SK-N-SH (cell line): ENCODE measurements at regions not wholly inside any gene's neighbourhood (a gene's known extent, or its start where the extent isn't known, plus 50 kb on each side); places are given as distances from the start of the nearest gene placed in this dataset.

Experiments used
- CHD2 ChIP-seq: fragments of 150-350 bp; IDR thresholded peaks from 2 replicates; pipeline ENCODE4 v1.6.1; 2018; ENCODE audit warnings: low read length; ENCODE audit not compliant: partially characterized antibody
- CTCF ChIP-seq: fragments of 200-600 bp; sonication (generic); IDR thresholded peaks from 2 replicates; pipeline ENCODE4 v1.6.1; 2017; ENCODE audit warnings: antibody characterized with exemption, mild to moderate bottlenecking, moderate library complexity
- FOXJ3 ChIP-seq: sonication (generic); formaldehyde crosslinking; IDR thresholded peaks from 2 replicates; pipeline ENCODE4 v1.5.1; 2020; ENCODE audit warnings: mild to moderate bottlenecking, missing genetic modification reagents
- GABPA ChIP-seq: IDR thresholded peaks from 2 replicates; pipeline ENCODE4 v1.4.0; 2012; ENCODE audit warnings: low read depth, mild to moderate bottlenecking
- PBX3 ChIP-seq: IDR thresholded peaks from 2 replicates; pipeline ENCODE4; 2012
- REST ChIP-seq: IDR thresholded peaks from 2 replicates; pipeline ENCODE4 v1.6.1; 2012; ENCODE audit warnings: mild to moderate bottlenecking, low read depth, low read length, moderate library complexity
- RFX5 ChIP-seq: IDR thresholded peaks from 2 replicates; pipeline ENCODE4 v1.6.1; 2012; ENCODE audit warnings: mild to moderate bottlenecking, improper control_type of control experiment, low read length
- TAF1 ChIP-seq: IDR thresholded peaks from 2 replicates; pipeline ENCODE4 v1.6.1; 2012; ENCODE audit warnings: low read depth, mild to moderate bottlenecking, low read length, moderate library complexity, borderline replicate concordance
- TEAD4 ChIP-seq: IDR thresholded peaks from 2 replicates; pipeline ENCODE4 v1.4.0; 2012; ENCODE audit warnings: mild to moderate bottlenecking, borderline replicate concordance; ENCODE audit not compliant: insufficient read depth
- TF ChIP-seq, protein P1 (sequence below): IDR thresholded peaks from 2 replicates; pipeline ENCODE4 v1.4.0; 2012; ENCODE audit warnings: low read depth, borderline replicate concordance

GRCh38 chr7:25409897-25410636 is 181.8 kb upstream of the NPVF start:
- no peak for TF ChIP-seq GABPA
- TF ChIP-seq CTCF = no peak
- TF ChIP-seq CHD2 = no peak
- TF ChIP-seq REST = no peak
- TF ChIP-seq, protein P1, sequence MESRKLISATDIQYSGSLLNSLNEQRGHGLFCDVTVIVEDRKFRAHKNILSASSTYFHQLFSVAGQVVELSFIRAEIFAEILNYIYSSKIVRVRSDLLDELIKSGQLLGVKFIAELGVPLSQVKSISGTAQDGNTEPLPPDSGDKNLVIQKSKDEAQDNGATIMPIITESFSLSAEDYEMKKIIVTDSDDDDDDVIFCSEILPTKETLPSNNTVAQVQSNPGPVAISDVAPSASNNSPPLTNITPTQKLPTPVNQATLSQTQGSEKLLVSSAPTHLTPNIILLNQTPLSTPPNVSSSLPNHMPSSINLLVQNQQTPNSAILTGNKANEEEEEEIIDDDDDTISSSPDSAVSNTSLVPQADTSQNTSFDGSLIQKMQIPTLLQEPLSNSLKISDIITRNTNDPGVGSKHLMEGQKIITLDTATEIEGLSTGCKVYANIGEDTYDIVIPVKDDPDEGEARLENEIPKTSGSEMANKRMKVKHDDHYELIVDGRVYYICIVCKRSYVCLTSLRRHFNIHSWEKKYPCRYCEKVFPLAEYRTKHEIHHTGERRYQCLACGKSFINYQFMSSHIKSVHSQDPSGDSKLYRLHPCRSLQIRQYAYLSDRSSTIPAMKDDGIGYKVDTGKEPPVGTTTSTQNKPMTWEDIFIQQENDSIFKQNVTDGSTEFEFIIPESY = no peak
- no peak for TF ChIP-seq TEAD4
- TF ChIP-seq PBX3 = no peak
- no peak for TF ChIP-seq FOXJ3 (CRISPR knock-in tag)
- TF ChIP-seq TAF1 = no peak
- no peak for TF ChIP-seq RFX5
